Heart right ventricle (tissue), 16 donors: ENCODE measurements at regions not wholly inside any gene's neighbourhood (a gene's known extent, or its start where the extent isn't known, plus 50 kb on each side); places are given as distances from the start of the nearest gene placed in this dataset.

ENCODE experiments used
- ATAC-seq, 8 donors: fragments of 200-7000 bp; cut with Tn5 transposase; one replicate each; pipeline ENCODE4 v1.9.1; 2020; ENCODE audit warnings: mild to moderate bottlenecking in 8 of 8, moderate library complexity in 8 of 8, moderate number of reproducible peaks in 1 of 8
- DNase-seq, 2 donors: peaks; one replicate each; pipeline ENCODE4 v3.0.0-alpha.2; 2020
- H3K27ac ChIP-seq, 10 donors: fragments of 200-600 bp; sonication (generic) in 2 of 10; one replicate each; pipeline versions ENCODE4 v1.5.0 to v1.8.0; 2020 to 2022; ENCODE audit warnings: mild to moderate bottlenecking in 3 of 10
- H3K27me3 ChIP-seq, 7 donors: fragments of 200-600 bp; one replicate each; pipeline ENCODE4 v1.8.0; 2021 to 2022; ENCODE audit warnings: mild to moderate bottlenecking in 2 of 7
- H3K36me3 ChIP-seq, 9 donors: fragments of 200-600 bp; sonication (generic) in 1 of 9; one replicate each; pipeline versions ENCODE4 v1.5.0 to v1.8.0; 2020 to 2022; ENCODE audit warnings: mild to moderate bottlenecking in 2 of 9
- H3K4me1 ChIP-seq, 9 donors: fragments of 200-600 bp; sonication (generic) in 1 of 9; one replicate each; pipeline versions ENCODE4 v1.5.0 to v1.8.0; 2020 to 2022; ENCODE audit warnings: mild to moderate bottlenecking in 4 of 9
- H3K4me3 ChIP-seq, 10 donors: fragments of 200-600 bp; sonication (generic) in 2 of 10; one replicate each; pipeline versions ENCODE4 v1.5.0 to v1.8.0; 2020 to 2022; ENCODE audit warnings: mild to moderate bottlenecking in 7 of 10, moderate library complexity in 2 of 10
- H3K9me3 ChIP-seq, 11 donors: fragments of 200-600 bp in 10 of 11; sonication (generic) in 2 of 11; one replicate each; pipeline versions ENCODE4 v1.5.0 to v1.8.0; 2013 to 2022; ENCODE audit warnings: mild to moderate bottlenecking in 2 of 11, control low read depth in 1 of 11, moderate library complexity in 1 of 11
- CTCF ChIP-seq, 9 donors: fragments of 200-600 bp; sonication (generic) in 2 of 9; IDR thresholded peaks; one replicate each; pipeline versions ENCODE4 v1.5.0 to v1.8.0; 2021 to 2022; ENCODE audit warnings: antibody characterized with exemption in 9 of 9, mild to moderate bottlenecking in 5 of 9, moderate library complexity in 1 of 9
- WGBS, 2 donors: extraction: QIAGEN DNeasy Blood & Tissue Kit; methylation state at CpG; one replicate each; pipeline ENCODE4 v1.1.7; 2013; ENCODE audit warnings: inconsistent platforms in 1 of 2; 5-methylcytosine and 5-hydroxymethylcytosine counted together
- intact Hi-C, 10 donors: fragments of 100-400 bp; cut with DNase I; formaldehyde crosslinking; loops; one replicate each; pipeline versions ENCODE4 v1.11.1 to v1.14.2; 2022
- donor health status: Arrhythmogenic right ventricular cardiomyopathy.
- donor health status: ischemic (EF 13 %, LVEDD 7.1; RV severe dilation, severe dysfunction).
- donor health status: healthy with polysubstance abuse.
- donor health status: DM: no; HTN: yes; CAD: no.
- donor health status: DM: no; HTN: no; CAD: no.
- donor health status: ischemic (EF 25% LVEDD 6.9; RV normal size, moderate dysfunction).
- donor health status: ischemic (EF 25% LVEDD 5.7; RV mildly dilated, moderate dysfunction).
- donor health status: healthy.
- donor health status: DM: yes; HTN: yes; CAD: no.
- donor health status: Ischemic cardiomyopathy.
- donor health status: ischemic (EF 35%, LVEDD 5.7; RV mildly dilated, moderate dysfunction).
- donor health status: nonischemic (EF 11% LVEDD 7.7; RV severe dilation, severe dysfunction).
- donor health status: DM: yes; HTN: yes; CAD: no.
- donor health status: PGD.
- donor health status: ischemic (EF 29% LVEDD 5.4; RV normal size, mild dysfunction).
- donor health status: nonischemic (EF 23%, LVEDD 6.1; RV moderate dilation, normal function).

GRCh38 chr11:98227278-98227677, 793.5 kb upstream of the CNTN5 start:
- no peaks in the 10 kb centered on the region for H3K36me3 ChIP-seq
- intact Hi-C loops, result no loop called here
- 29 to 37% methylated on average over 1 of the region's 1 CpG for WGBS, 2 donors
- H3K27me3 ChIP-seq, result no peaks in the 10 kb centered on the region
- H3K4me1 ChIP-seq, result no peaks in the 10 kb centered on the region
- DNase-seq (no peak), ATAC-seq (no peak)
- peaks cover 0 to 8% (median 0%) of the 10 kb centered on the region in 11 donors for H3K9me3 ChIP-seq
- no peak for TF ChIP-seq CTCF (IDR thresholded peaks at IDR 0.05)
- H3K4me3 ChIP-seq, result no peak overlapping the region
- no peak overlapping the region for H3K27ac ChIP-seq

- no peaks in the 10 kb centered on the region for H3K36me3 ChIP-seq
- H3K9me3 ChIP-seq, result peaks cover 0 to 8% (median 0%) of the 10 kb centered on the region in 11 donors
- intact Hi-C loops, result loop anchor here in 1 of 10 donors (10.0 kb wide), 1 partner anchor 56 kb away; no protein-coding TSS in a partner anchor
- DNase-seq, result no peak
- TF ChIP-seq CTCF (IDR thresholded peaks at IDR 0.05), result no peak
- no peaks in the 10 kb centered on the region for H3K4me1 ChIP-seq
- H3K27ac ChIP-seq, result no peak overlapping the region
- ATAC-seq, result no peak
- no peak overlapping the region for H3K4me3 ChIP-seq
- H3K27me3 ChIP-seq, result no peaks in the 10 kb centered on the region
- 79 to 83% methylated on average over 3 of the region's 3 CpGs for WGBS, 2 donors
These were observed 790.1 kb upstream of the CNTN5 start for GRCh38 chr11:98230678-98231077.

- 89 to 94% methylated on average over 2 of the region's 2 CpGs for WGBS, 2 donors
- no peaks in the 10 kb centered on the region for H3K27me3 ChIP-seq
- H3K4me3 ChIP-seq, result no peak overlapping the region
- intact Hi-C loops, result loop anchor here in 1 of 10 donors (10.0 kb wide), 1 partner anchor 60 kb away; no protein-coding TSS in a partner anchor
- H3K36me3 ChIP-seq, result no peaks in the 10 kb centered on the region
- ATAC-seq (no peak), DNase-seq (no peak)
- H3K27ac ChIP-seq, result no peak overlapping the region
- peaks cover 0 to 10% (median 0%) of the 10 kb centered on the region in 11 donors for H3K9me3 ChIP-seq
- no peak for TF ChIP-seq CTCF (IDR thresholded peaks at IDR 0.05)
- H3K4me1 ChIP-seq, result no peaks in the 10 kb centered on the region
These were observed 786.1 kb upstream of the CNTN5 start for GRCh38 chr11:98234698-98235097.

GRCh38 chr11:98243897-98244296, 776.9 kb upstream of the CNTN5 start:
- TF ChIP-seq CTCF (IDR thresholded peaks at IDR 0.05), result no peak
- no peak for DNase-seq

More at GRCh38 chr11:98243897-98244296, 776.9 kb upstream of the CNTN5 start:
- peaks cover 0 to 43% (median 0%) of the 10 kb centered on the region in 11 donors for H3K9me3 ChIP-seq
- no peak overlapping the region for H3K4me3 ChIP-seq
- H3K36me3 ChIP-seq, result no peaks in the 10 kb centered on the region
- no peaks in the 10 kb centered on the region for H3K27me3 ChIP-seq
- intact Hi-C loops, result no loop called here
- no peak for ATAC-seq
- no peaks in the 10 kb centered on the region for H3K4me1 ChIP-seq
- WGBS, 2 donors, result 84% methylated on average over 6 of the region's 6 CpGs
- H3K27ac ChIP-seq, result no peak overlapping the region
